Endothelial cell (in vitro differentiated cells): ENCODE measurements at regions not wholly inside any gene's neighbourhood (a gene's known extent, or its start where the extent isn't known, plus 50 kb on each side); places are given as distances from the start of the nearest gene placed in this dataset.

Experiments
- DNase-seq: peaks from one replicate; pipeline ENCODE4 v3.0.0; 2021; ENCODE audit warnings: low spot score
- H3K27ac Mint-ChIP-seq: one replicate; pipeline ENCODE4 v1.8.0; 2021; ENCODE audit warnings: mixed read lengths, inconsistent platforms; ENCODE audit not compliant: unreplicated experiment
- H3K27me3 Mint-ChIP-seq: one replicate; pipeline ENCODE4 v1.8.0; 2021; ENCODE audit warnings: mild to moderate bottlenecking, moderate library complexity, mixed read lengths, inconsistent platforms; ENCODE audit not compliant: unreplicated experiment
- H3K36me3 Mint-ChIP-seq: one replicate; pipeline ENCODE4 v1.8.0; 2021; ENCODE audit warnings: mild to moderate bottlenecking, low read depth, mixed read lengths, inconsistent platforms; ENCODE audit not compliant: unreplicated experiment
- H3K4me1 Mint-ChIP-seq: one replicate; pipeline ENCODE4 v1.8.0; 2021; ENCODE audit warnings: mild to moderate bottlenecking, mixed read lengths, inconsistent platforms; ENCODE audit not compliant: unreplicated experiment
- H3K4me3 Mint-ChIP-seq: one replicate; pipeline ENCODE4 v1.8.0; 2021; ENCODE audit warnings: mild to moderate bottlenecking, mixed read lengths, inconsistent platforms; ENCODE audit not compliant: unreplicated experiment
- H3K9me3 Mint-ChIP-seq: one replicate; pipeline ENCODE4 v1.8.0; 2021; ENCODE audit warnings: mixed read lengths, inconsistent platforms; ENCODE audit not compliant: unreplicated experiment
- TF ChIP-seq, protein P1 (sequence below): fragments of 200-600 bp; sonication (generic); IDR thresholded peaks from one replicate; pipeline ENCODE4 v1.5.0; 2021; ENCODE audit warnings: antibody characterized with exemption; ENCODE audit not compliant: unreplicated experiment

DNA sequence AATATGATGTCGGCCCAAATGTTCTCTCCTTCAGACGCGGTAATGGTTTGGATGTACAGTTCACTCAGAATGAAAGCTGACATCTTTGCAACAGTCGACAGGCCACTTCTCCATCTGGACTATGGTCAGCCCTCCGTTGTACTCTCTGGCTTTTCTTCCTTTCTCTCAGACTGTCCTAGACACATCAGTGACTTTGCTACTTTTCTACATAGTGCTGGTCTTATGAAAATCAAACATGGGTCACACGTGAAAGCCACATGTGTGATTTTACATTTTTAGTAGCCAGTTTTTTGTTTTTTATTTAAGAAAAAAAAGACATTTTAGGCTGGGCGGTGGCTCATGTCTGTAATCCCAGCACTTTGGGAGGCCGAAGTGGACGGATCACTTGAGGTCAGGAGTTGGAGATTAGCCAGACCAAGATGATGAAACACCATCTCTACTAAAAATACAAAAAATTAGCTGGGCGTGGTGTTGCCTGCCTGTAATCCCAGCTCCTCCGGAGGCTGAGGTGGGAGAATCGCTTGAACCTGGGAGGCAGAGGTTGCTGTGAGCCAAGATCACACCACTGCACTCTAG is 644.1 kb downstream of the KCNJ2 start:
- TF ChIP-seq, protein P1, sequence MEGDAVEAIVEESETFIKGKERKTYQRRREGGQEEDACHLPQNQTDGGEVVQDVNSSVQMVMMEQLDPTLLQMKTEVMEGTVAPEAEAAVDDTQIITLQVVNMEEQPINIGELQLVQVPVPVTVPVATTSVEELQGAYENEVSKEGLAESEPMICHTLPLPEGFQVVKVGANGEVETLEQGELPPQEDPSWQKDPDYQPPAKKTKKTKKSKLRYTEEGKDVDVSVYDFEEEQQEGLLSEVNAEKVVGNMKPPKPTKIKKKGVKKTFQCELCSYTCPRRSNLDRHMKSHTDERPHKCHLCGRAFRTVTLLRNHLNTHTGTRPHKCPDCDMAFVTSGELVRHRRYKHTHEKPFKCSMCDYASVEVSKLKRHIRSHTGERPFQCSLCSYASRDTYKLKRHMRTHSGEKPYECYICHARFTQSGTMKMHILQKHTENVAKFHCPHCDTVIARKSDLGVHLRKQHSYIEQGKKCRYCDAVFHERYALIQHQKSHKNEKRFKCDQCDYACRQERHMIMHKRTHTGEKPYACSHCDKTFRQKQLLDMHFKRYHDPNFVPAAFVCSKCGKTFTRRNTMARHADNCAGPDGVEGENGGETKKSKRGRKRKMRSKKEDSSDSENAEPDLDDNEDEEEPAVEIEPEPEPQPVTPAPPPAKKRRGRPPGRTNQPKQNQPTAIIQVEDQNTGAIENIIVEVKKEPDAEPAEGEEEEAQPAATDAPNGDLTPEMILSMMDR = no peak
- DNase-seq = no peak
- Mint-ChIP-seq H3K27me3 (peaks cover 2% of the 10 kb centered on the region), H3K9me3 (no peaks in the 10 kb centered on the region), H3K4me1 (no peaks in the 10 kb centered on the region), H3K27ac (no peak overlapping the region), H3K36me3 (no peaks in the 10 kb centered on the region), H3K4me3 (no peak overlapping the region)

DNA sequence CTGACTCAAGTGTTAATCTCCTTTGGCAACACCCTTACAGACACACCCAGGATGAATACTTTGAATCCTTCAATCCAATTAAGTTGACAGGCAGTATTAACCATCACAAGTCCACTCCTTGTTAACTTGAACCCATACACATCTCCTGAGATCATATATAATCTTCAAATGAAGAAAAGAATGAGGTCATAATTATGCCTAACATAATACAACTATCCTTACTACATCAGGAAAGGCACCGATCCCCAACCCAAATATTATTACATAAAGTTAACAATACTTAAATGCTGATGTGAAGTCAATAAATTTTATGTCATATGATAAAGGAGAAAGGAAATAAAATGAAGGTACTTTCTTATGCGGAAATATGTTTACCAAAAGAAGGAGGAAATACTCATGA is 649.9 kb downstream of the KCNJ2 start:
- DNase-seq = no peak
- peaks cover 2% of the 10 kb centered on the region for H3K27me3 Mint-ChIP-seq
- peaks cover 4% of the 10 kb centered on the region for H3K9me3 Mint-ChIP-seq
- H3K36me3 Mint-ChIP-seq = peaks cover 7% of the 10 kb centered on the region
- H3K4me3 Mint-ChIP-seq = no peak overlapping the region
- TF ChIP-seq, protein P1 = no peak
- H3K27ac Mint-ChIP-seq = no peak overlapping the region
- H3K4me1 Mint-ChIP-seq = no peaks in the 10 kb centered on the region

DNA sequence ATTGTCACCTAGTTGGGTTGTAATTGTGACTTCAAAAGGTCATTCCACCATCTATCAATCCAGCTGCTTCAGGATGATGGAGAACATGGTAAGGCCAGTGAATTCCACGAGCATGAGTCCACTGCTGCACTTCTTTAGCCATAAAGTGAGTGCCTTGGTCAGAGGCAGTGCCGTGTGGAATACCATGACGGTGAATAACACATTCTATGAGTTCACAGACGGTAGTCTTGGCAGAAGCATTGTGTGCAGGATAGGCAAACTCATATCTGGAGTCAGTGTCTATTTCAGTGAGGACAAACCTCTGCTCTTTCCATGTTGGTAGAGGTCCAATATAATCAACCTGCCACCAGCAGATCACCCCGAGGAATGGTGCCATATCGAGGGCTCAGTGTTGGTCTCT is 650.9 kb downstream of the KCNJ2 start:
- H3K27me3 Mint-ChIP-seq = no peaks in the 10 kb centered on the region
- H3K36me3 Mint-ChIP-seq = peaks cover 7% of the 10 kb centered on the region
- DNase-seq = no peak
- TF ChIP-seq, protein P1 = no peak
- H3K4me3 Mint-ChIP-seq = no peak overlapping the region
- H3K9me3 Mint-ChIP-seq = peaks cover 4% of the 10 kb centered on the region
- no peak overlapping the region for H3K27ac Mint-ChIP-seq
- H3K4me1 Mint-ChIP-seq = no peaks in the 10 kb centered on the region

DNA sequence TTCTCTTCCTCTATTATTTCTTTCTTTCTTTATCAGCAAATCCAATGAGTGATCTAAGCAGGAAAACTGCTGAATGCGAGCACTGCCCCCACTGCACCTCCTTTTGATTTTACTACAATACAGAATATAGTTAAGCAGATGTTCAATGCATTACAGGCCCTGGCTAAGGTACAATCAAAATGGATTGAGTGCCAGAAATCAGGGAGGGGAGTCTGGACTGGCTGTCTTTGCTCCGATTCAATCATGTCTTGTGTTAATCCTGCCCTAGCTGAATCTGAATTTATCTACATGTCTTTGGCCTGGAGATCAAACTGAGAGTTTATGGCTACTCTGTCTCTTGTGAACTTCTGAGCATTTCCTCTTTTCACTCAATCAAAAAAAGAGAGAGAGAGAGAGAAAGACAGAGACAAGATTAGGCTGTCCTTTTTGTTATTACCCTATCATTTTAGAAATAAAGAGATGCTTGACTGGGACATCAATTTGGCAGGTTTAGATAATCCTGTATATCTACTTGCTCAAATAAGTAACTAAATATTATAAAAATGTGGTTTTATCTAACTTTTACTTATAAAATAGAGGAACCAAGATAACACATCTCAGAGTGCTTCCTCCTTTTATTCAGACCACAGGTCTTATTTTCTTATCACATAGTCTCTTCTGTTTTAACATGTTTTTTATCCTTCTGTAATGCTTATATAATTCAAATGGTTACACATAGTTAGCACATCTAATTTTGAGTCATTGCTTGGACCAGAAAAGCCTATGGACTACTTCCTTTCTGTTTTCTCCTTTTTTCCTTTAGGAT is 656.2 kb downstream of the KCNJ2 start:
- Mint-ChIP-seq H3K27me3 (no peaks in the 10 kb centered on the region), H3K36me3 (peaks cover 7% of the 10 kb centered on the region), H3K9me3 (peaks cover 4% of the 10 kb centered on the region), H3K4me1 (no peaks in the 10 kb centered on the region), H3K27ac (no peak overlapping the region), H3K4me3 (no peak overlapping the region)
- no peak for DNase-seq
- TF ChIP-seq, protein P1 = no peak

DNA sequence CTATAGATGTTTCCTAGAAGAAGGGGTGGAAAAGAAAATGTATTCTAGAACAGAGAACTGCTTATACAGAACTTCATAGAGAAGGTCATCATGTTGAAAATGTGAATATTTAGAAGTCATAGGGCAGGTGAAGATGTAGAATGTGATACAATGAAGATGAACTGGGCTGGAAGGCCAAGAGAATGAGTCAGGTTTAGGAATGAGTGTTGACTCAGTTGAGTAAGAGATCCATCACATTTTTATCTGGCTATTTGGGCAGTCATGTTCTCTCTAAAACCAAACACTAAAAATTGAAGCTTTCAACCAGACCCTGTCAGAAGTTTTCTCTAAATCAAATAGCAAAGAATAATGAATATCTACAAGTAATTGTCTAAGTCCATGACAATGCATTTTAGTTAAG is 660.5 kb downstream of the KCNJ2 start:
- H3K27ac Mint-ChIP-seq = no peak overlapping the region
- no peak overlapping the region for H3K4me3 Mint-ChIP-seq
- H3K36me3 Mint-ChIP-seq = no peaks in the 10 kb centered on the region
- no peak for DNase-seq
- H3K27me3 Mint-ChIP-seq = no peaks in the 10 kb centered on the region
- TF ChIP-seq, protein P1 = no peak
- H3K9me3 Mint-ChIP-seq = no peaks in the 10 kb centered on the region
- H3K4me1 Mint-ChIP-seq = no peaks in the 10 kb centered on the region
